HG03354 (cell line): ENCODE measurements at regions not wholly inside any gene's neighbourhood (a gene's known extent, or its start where the extent isn't known, plus 50 kb on each side); places are given as distances from the start of the nearest gene placed in this dataset.

Experiments used
- ATAC-seq: cut with Tn5 transposase; IDR thresholded peaks from one replicate; pipeline ENCODE4 v1.9.1; 2021; ENCODE audit warnings: mild to moderate bottlenecking; ENCODE audit not compliant: unreplicated experiment, poor library complexity, severe bottlenecking

DNA sequence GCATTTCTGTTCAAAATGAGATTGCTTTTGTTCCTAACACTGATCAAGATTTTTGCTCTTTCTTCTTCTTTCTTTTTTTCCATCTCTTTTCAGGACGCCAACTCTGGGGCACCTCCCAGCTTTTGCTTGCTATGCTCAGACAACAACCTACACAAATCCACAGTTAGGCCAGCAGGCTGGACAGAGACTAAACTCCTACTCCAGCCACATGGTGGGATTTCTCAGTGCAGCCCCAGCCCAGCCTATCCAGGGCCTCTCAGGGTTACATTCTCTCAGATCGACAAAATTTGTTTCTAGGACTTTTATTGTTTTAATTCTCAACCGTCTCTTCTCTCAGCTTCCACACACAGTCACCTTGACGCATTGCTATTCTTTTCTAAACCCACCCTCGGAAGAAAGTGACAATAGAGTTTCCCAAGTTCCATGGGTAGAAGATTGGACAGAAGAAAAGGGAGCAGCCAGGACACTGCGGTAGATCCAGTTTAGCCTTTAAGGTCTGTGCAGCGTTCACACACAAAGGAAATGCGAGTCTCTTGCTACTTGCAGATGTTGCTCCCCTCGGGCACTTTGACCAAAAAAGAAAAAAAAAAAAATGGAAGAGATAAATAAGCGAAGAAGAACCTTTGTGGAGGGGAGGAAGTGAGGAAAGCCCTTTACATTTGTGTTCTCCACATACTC lies 588.6 kb upstream of the GRAMD2B start:
- ATAC-seq: no peak

DNA sequence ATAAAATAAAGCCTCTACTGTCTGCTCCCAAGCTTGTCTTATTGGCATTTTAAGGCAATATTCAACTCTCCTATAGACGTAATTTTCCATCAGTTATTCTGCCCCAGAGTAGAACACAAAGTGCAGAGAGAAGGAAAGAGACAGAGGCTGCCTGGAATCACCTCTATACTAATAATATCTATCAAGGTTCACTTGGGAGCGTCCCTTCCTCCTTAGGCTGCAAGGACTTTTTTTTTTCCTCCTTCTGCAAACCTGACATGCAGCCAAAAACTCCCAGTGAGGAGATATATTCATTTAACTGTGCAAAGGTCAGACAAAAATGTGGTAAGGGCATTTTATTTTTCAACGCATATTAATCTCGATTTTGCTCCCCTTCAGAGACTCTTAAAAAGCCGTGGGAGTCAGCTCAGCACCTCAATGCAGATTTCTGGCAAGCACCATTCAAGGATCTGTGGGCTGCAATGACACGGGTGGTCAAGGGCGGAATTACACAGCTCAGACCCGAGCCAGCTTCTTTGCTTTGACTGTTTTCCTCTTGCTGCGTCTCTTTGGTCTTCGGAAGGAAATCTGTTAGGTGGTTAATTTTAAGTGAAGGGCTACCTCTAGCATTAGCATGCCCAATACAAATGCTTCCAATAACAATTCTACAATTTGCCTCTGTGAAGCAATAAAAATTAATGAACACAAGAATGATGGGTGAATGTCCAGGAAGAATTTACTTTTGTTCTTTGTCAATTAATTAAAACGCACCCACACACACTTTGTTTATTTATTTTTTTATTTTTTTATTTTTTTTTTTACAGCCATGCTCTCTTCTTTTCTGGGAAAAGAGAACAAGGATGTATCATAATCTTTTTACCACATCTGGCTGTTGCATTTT lies 587.7 kb upstream of the GRAMD2B start:
- peak; percentile 89 for ATAC-seq

DNA sequence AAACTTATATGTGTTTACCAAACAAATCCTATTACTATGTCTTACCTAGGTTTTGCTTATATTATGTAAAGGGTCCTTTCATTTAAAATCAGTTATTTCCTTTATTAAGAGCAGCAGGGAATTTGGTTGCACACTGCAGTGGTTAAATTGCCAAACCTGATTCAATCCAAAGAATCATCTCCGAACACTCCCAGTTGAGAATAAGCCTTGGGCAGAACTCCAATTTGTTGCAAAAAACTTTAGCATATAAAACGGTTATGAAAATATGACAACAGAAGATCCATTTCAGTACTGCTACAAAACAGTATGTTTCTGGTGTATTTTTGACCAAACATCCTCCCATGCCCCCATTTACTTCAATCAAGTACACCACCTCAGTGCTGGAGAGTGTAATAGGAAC lies 587.0 kb upstream of the GRAMD2B start:
- no peak for ATAC-seq

DNA sequence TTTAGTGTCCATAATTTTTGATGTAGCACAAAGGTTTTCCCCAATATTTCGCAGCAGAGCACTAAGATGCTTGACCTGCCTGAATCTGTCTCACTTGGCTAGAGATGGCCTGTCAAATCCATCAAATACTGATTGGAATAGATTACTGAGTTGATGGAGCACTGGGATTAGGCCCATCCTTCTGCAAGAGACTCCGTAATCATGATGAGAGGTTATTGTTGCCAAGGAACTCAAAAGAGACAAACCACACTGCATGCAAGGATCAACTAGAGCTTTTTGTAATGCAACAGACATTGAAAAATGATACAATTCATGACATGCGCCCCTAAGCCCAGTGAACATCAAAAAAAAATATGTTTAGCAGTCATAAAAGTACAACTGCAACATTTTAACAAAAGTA lies 585.3 kb upstream of the GRAMD2B start:
- ATAC-seq: no peak

DNA sequence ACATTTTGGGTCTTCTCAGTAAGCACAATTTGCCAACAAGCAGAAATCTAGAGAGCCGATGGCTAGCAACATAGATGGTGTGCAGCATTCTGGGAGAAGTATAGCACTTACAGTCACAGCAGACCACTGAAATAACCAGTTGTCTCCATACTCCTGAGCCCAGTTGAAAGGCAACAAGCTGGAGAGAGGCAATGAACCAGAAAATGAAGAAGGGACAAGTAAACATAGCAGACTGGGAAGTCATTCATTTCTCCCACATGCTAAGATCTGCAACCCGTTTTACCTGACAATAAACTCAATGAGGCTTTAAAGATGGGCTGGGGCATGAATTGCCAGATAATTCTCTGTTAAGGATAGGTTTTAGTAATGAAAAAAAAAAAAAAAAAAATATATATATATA lies 575.6 kb upstream of the GRAMD2B start:
- no peak for ATAC-seq

DNA sequence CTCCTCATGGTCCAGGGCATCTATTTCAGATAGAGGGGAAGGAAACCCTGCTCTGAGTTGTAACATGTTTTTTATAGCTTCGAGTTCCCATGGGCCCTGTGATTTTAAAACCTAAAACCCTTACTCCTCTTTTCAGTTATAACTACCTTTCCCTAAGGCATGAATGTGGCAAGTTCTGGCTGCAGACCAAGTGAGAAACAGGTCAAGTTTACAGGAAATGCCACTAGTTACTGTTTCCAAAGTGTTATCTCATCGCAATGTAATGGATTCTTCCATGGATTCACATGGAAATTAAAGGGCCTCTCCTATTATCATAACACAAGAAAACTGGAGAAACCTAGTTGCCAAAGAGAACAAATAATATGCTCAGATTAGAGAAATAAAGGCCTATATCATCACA lies 574.5 kb upstream of the GRAMD2B start:
- no peak for ATAC-seq

DNA sequence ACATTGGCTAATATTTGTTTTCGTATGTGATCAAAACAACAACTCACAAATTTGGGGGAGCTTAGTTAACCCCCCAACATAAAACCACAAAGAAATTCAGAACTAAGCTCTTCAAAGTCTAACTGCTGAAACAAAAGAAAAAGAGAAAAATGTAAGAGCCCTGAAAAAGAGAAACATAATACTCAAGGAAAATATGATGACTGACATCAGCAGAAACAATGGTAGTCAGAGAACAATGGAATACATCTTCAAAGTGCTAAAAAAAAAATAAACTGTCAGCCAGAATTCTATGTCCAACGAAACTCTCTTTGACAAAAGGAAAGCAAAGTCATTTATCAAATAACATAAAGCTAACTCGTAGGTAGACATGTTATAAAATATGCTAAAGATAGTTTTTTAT lies 566.3 kb upstream of the GRAMD2B start:
- ATAC-seq: no peak

DNA sequence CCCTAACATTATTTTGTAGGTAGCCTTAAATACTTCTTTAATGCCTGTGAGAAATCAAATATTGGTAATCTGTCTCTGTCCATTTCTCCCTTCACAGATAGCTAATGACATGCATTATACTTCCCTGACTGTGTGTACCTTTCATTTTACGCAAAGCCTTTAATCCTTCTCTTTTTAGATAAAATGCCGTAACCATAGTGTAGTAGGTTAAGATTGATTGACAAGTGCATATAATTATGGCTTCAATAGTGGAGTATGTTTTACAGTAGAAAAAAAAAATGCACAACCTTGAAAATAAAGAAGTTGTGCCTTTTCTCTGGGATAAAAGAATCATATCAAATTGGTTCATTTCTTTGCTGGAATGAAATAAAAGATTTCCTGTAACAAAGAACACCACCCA lies 559.6 kb upstream of the GRAMD2B start:
- no peak for ATAC-seq

DNA sequence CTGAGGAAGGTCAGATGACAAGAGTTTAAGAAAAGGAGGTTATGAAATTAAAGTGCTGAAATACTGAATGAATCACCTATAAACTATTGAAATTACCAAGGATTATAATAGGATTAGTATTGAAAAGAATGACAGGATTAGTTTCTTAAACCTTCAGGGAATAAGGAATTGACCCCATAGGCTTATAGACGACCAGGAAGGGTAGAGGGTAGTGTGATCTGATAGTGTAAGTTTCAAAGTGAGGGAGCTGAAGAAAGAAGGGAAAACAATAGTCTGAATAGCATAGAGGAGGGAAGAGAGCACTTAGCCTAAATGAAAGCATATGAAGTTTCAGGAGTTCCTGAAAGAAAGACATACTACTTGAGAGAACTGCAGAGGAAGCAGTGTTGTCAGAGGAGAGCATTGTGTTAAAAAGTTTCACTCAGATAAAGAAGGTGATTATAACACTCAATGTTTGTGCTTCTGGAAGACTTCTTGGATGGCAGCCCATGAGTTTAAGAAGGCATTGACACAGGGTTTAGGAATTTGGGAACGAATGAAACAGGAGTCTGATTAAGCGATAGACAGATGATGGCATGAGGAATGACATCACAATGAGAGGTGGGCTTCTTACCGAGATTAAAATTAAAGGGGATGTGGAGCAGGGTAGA lies 557.9 kb upstream of the GRAMD2B start:
- ATAC-seq: no peak

DNA sequence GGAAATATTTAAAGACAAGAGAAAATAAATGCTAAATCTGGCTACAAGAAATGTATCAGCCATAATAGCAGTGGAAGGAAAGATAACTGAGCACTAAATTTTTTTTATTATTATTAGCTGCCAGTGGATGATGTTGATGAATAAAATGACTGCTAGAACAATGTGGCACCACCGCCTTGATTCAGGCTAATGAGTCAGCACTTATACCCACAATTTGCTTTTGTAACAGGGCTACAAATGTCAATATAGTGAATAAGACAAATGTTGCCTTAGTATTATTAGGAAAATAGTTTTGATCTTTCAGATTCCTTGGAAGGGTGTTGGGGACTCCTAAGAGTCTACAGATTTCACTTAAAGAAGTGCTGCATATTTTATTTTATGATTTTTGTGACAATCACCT lies 555.2 kb upstream of the GRAMD2B start:
- no peak for ATAC-seq

DNA sequence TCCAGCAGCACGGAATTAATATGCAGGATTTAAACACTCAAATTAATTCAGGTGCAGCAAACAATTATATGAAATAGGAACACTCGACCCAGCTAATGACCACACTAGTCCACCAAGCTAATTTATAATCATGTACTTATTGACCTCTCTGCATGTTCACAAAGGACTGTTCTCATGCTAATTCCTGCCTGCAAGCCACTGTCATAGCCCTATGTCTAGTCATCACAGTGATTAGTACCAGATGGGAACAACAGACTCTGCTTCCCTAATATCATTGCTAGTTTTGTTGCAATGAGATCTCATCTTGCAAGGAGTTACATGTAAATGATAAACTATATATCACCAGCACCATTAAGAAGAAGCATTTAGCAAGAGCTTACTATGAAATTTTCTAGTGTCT lies 553.0 kb upstream of the GRAMD2B start:
- ATAC-seq: no peak

DNA sequence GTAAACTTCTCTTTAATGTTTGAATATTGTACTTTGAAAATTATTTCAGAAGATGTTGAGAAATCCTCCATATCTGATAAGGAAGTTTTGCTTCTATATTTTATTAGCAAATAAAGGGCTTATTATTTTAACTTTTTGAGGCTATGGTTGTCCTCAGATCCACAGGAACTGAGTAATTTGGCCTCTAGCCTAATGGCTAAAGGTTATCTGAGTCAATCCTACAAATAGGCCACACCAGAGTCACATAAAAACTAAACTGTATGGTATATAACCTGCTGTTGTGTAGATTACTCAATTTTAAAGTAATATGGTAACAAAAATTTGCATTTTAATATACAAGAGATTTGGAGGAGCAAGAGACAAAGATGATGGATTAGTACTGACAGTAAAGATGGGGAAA lies 549.2 kb upstream of the GRAMD2B start:
- no peak for ATAC-seq

DNA sequence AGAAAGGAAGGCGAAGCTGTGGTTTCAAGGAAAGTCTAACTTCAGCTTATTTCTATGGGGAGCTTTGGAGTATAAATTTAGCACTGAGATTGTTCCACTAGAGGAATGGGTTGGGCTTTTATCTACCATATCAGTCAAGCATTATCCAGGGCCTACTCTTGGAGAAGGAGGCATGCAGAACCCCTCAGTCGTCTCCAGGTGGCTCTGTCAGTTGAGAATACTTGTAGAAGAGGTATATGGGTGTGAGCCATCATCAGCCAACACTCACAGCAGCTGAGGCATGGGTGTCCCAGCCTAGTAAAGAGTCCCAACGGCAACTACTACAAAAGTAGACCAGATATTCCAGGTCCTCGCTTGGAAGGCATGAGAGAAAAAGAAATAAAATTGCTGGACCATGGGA lies 548.5 kb upstream of the GRAMD2B start:
- ATAC-seq: no peak

DNA sequence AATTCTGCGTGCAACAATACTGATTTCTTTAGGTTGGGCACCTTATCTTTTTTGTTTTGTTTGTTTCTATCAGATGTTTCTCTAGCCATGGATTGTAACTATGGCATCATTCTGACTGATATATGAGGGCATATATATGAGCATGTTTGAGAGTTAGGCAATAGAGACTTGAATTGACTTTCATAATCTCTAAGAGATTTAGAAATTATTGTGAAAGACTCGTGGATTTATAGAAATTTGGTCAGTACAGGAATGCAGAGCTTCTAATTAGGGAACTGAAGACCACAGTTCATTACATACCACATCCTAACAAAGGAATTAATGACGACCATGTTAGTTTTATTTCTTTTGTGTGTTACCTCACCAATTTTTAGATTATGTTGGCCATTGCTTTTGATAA lies 546.0 kb upstream of the GRAMD2B start:
- no peak for ATAC-seq

DNA sequence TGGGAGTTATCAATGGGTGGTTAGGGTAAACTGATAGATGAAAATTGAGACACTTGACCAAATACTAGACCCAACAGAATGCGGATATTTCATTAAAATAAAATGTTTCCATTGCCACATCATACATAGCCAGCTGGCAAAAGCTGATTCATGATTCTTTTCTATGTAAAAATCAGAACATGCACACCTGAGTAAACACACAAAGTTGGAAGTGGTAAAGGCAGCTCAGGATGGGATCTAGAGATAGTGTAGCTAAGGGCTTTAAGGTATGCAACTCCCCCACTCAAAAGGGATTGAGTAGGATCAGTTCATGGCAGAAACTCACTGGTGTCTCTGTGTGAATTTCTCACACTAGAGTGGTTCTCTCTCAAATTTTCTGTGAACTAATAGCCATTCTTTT lies 541.1 kb upstream of the GRAMD2B start:
- no peak for ATAC-seq

DNA sequence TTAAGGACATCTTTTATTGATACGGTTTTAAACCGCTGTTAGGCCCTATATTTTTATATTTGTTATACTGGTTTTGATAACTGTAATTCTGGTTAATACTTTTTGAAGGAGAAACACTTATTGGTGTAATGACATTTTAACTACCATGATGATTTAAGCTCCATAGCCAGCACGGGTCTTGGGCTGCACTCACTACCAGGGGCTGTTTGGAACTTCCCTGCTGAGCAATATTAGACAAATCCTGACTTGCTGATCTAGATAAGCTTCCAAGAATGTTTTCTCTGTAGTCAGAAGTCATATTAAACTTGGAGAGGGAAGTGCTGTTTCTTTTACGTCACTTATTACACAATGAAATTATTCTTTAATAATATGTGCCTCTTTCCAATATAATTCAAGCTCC lies 540.0 kb upstream of the GRAMD2B start:
- ATAC-seq: no peak

DNA sequence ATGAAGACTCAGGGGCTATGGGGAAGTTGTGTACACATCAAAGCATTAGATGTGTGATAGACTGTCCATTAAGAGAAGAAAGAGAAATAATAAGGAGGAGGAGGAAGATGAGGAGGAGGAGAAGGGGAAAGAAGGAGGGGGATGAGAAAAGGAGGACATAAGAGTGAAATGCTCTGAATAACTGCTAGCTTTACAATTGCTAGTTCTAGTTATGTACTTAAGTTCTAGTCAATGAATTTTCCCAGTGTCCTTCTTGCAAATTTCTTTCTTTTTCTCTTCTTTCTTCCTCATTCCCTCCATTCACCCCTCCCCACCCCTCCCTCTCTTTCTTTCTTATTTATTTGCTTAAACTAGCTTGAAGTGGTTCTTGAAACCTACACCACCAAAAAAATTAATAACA lies 534.9 kb upstream of the GRAMD2B start:
- no peak for ATAC-seq

DNA sequence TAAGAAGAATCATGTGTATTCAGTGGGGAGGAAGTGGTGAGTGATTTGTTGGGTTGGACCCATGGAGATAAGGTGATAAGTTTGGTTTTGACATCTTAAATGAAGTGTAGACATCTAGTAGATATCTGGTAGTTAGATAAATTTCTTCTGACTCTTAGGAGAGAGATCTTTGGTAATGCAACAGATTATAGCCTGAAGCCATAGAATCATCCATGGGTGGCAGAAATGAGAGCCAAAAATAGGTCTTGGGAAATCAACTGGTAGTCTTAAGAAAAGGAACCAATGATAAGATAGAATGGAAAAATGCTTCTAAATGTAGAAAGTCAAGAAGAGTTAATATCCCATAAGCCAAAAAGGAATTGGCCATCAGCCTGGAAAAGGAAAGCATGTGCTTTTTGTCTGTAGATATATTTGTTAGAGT lies 532.7 kb upstream of the GRAMD2B start:
- ATAC-seq: no peak

DNA sequence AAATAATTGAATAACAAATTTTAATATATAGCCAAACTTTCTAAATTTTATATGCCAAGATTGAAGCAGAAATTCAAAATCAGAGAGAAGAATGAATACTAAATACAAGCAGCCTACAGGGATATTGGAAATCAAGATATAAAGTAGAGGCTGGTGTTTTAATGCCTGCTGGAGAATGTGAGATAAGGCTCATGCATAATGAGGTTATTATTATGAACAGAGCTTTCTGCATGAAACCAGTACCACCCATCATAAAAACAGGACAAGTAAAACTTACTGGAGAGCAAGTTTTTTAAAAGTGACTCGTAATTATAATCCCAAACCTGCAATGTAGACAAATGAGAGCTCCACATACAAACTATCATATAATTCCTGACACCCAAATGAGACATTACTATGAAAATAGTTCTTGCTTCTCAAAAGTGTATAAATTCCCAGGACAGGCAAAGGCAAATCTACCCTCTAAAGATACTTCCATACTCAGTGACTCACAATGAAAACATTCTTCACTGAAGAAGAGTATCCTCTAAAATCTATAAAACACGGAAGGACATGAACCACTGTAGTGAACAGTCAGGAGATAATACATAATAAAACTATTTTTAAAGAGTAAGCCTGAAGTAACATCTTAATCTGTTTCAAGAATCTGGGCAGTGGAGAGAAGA lies 532.0 kb upstream of the GRAMD2B start:
- ATAC-seq: no peak

DNA sequence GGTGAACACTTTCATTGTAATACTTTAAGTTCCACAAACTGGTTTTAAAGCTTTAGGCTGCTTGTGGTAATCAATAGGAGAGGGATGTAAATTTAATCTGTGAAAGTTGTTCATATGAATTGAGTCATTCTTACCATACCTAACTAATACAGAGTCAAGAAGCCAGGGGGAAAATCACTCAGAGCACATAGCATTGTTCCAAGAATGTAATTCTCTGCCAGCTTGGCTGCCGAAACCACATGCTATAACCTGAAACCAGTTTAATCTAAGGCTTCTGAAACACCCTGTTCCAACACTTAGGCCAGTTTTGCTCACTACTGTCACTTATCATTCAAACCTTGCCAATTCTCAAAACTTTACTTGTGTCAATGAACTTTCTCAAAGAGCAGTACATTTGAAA lies 528.8 kb upstream of the GRAMD2B start:
- ATAC-seq: no peak
